ENCODE measurements at regions not wholly inside any gene's neighbourhood (a gene's known extent, or its start where the extent isn't known, plus 50 kb on each side); places are given as distances from the start of the nearest gene placed in this dataset.

DNA sequence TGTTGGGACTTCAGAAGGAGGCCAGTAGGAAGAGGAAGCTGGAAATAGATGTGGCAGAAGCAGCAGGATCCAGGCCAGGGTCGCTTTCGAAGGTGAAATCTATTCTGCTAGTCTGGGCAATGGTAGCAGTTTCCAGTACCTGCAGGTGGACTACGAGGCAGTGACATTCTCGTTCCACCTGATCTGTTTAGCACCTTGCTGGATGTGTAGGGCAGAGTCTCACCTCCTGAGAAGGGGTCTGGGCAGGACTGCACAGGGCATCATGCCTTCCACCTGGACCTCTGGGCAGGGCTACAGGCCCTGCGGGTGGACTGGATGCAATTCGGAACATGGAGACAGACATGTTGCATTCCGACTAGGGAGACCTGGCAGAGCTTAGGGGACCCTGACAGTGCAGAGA lies 254.8 kb upstream of the ZNF32 start:
- TF ChIP-seq CTCF (IDR thresholded peaks at IDR 0.05 in 8 of 11, conservative IDR thresholded peaks at IDR 0.05 in 3 of 11), result no peak
- no peak for TF ChIP-seq POLR2A (IDR thresholded peaks at IDR 0.05)
- TF ChIP-seq POLR2AphosphoS5 (IDR thresholded peaks at IDR 0.05), result no peak
